ENCODE measurements at regions not wholly inside any gene's neighbourhood (a gene's known extent, or its start where the extent isn't known, plus 50 kb on each side); places are given as distances from the start of the nearest gene placed in this dataset.

- no peak overlapping the region for H3K4me2 ChIP-seq (ENCODE audit: low read depth, low read length)
- H3K36me3 ChIP-seq (ENCODE audit: control insufficient read depth, insufficient read depth, low read length), result no peaks in the 10 kb centered on the region; the same call in 1 of the 2 replicates
- H3K4ac ChIP-seq (ENCODE audit: low read depth, low read length), result no peak overlapping the region
- H3K23ac ChIP-seq (ENCODE audit: low read depth, low read length), result no peak overlapping the region
- H3K9ac ChIP-seq (ENCODE audit: low read depth, low read length), result no peak overlapping the region
- no peak overlapping the region for H2AFZ ChIP-seq (replicated peaks; ENCODE audit: low read length, poor library complexity)
- TF ChIP-seq USF2 (IDR thresholded peaks at IDR 0.05; ENCODE audit: low read depth, low read length), result no peak
- no peak for TF ChIP-seq NFE2L2 (IDR thresholded peaks at IDR 0.05; ENCODE audit: low read depth, low read length)
- TF ChIP-seq MXI1 (IDR thresholded peaks at IDR 0.05; ENCODE audit: borderline replicate concordance, low read depth, low read length), result no peak
- TF ChIP-seq FOS (IDR thresholded peaks at IDR 0.05; ENCODE audit: low read depth, low read length), result no peak
- TF ChIP-seq MAZ (IDR thresholded peaks at IDR 0.05; ENCODE audit: borderline replicate concordance, low read depth, low read length), result no peak
- TF ChIP-seq RCOR1 (IDR thresholded peaks at IDR 0.05; ENCODE audit: insufficient replicate concordance, low read length), result no peak
- no peak for TF ChIP-seq RAD21 (IDR thresholded peaks at IDR 0.05; ENCODE audit: low read length)
- TF ChIP-seq CTCF (conservative IDR thresholded peaks at IDR 0.05; ENCODE audit: low read depth, low read length), result no peak
- TF ChIP-seq CHD1 (IDR thresholded peaks at IDR 0.05; ENCODE audit: low read depth, low read length), result no peak
- no peak for TF ChIP-seq ELK1 (IDR thresholded peaks at IDR 0.05; ENCODE audit: borderline replicate concordance, low read depth, low read length)
- TF ChIP-seq POLR2A (IDR thresholded peaks at IDR 0.05; ENCODE audit: low read depth, low read length), result no peak
- TF ChIP-seq BHLHE40 (IDR thresholded peaks at IDR 0.05; ENCODE audit: low read depth, low read length), result no peak
- no peak for TF ChIP-seq CEBPB (IDR thresholded peaks at IDR 0.05; ENCODE audit: low read depth, low read length)
- no peak for TF ChIP-seq RFX5 (IDR thresholded peaks at IDR 0.05; ENCODE audit: low read depth, low read length)
- no peak for TF ChIP-seq SMC3 (IDR thresholded peaks at IDR 0.05; ENCODE audit: low read depth, low read length)
- no peak for TF ChIP-seq MAFK (IDR thresholded peaks at IDR 0.05; ENCODE audit: low read depth, low read length)
- dilution Hi-C loops (cut with HindIII; ENCODE audit: low sequenced_read_pairs, unreplicated experiment) (no loop called here), in situ Hi-C loops (cut with MboI; ENCODE audit: low sequenced_read_pairs) (no loop called here), intact Hi-C loops (cut with micrococcal nuclease) (no loop called here)
- H2BK5ac ChIP-seq (ENCODE audit: low read depth, low read length, poor library complexity, severe bottlenecking), result no peak overlapping the region
- H2AK9ac ChIP-seq (replicated peaks; ENCODE audit: low read depth, low read length, poor library complexity), result no peak overlapping the region
- CTCF ChIA-PET, result interaction anchor here (1.9 kb wide), 1 partner anchor 13 kb away, joined by 4 read pairs; no protein-coding TSS in a partner anchor
- no peak overlapping the region for H2AK5ac ChIP-seq (ENCODE audit: low read depth, low read length)
- no CpG with 5 or more reads among the region's 2 CpGs for WGBS, 2 experiments (ENCODE audit: extremely low coverage in 2 of 2, insufficient read length in 1 of 2)
- DNase-seq (no peak), ATAC-seq (ENCODE audit: low read depth) (no peak)
- no peak overlapping the region for H3K27ac ChIP-seq (ENCODE audit: insufficient read depth, low read length)
- no peak overlapping the region for H3K18ac ChIP-seq (ENCODE audit: low read depth, low read length)
- H2BK20ac ChIP-seq (ENCODE audit: low read depth, low read length), result no peak overlapping the region
- peaks cover 6% of the 10 kb centered on the region for H3K9me1 ChIP-seq (ENCODE audit: insufficient read depth, low read length)
- H4K8ac ChIP-seq (ENCODE audit: low read depth in 2 of 2, low read length in 2 of 2), result no peak overlapping the region
- BruUV-seq (replicated peaks), result no TSS peak
- no peaks in the 10 kb centered on the region for H3K9me3 ChIP-seq (ENCODE audit: control insufficient read depth, insufficient read depth, low read length)
- H4K20me1 ChIP-seq (ENCODE audit: insufficient read depth, low read length), result peaks cover 5% of the 10 kb centered on the region; the same call in 1 of the 2 replicates
- no peak overlapping the region for H3K56ac ChIP-seq (ENCODE audit: extremely low read depth, insufficient read depth, low read length)
- H3K14ac ChIP-seq (replicated peaks; ENCODE audit: low read depth, low read length), result no peak overlapping the region
- POLR2A ChIA-PET (ENCODE audit: unreplicated experiment), result no interaction called here
- no peaks in the 10 kb centered on the region for H3K27me3 ChIP-seq (ENCODE audit: control insufficient read depth, insufficient read depth, low read length)
- H3K79me1 ChIP-seq (ENCODE audit: low read depth in 1 of 2, low read length in 2 of 2), result peaks cover 43 to 47% of the 10 kb centered on the region in 2 experiments
- H2BK120ac ChIP-seq (ENCODE audit: low read depth, low read length), result no peak overlapping the region
- no peak overlapping the region for H4K5ac ChIP-seq (ENCODE audit: low read depth, low read length)
- no peak overlapping the region for H3K4me3 ChIP-seq (ENCODE audit: insufficient read depth, low read depth, low read length)
- no peak overlapping the region for H2BK15ac ChIP-seq (ENCODE audit: low read depth, low read length)
- no peak overlapping the region for H4K91ac ChIP-seq (ENCODE audit: insufficient read depth, low read depth, low read length)
- H3K4me1 ChIP-seq (ENCODE audit: control insufficient read depth, insufficient read depth, low read length), result peaks cover 2% of the 10 kb centered on the region; the same call in 1 of the 2 replicates
These were observed 487.1 kb downstream of the PCNX1 start for GRCh38 chr14:71394386-71394785.
